Activated B cell treated with CpG ODN at 0.5 μM for 24 hours (primary cell): ENCODE measurements at regions not wholly inside any gene's neighbourhood (a gene's known extent, or its start where the extent isn't known, plus 50 kb on each side); places are given as distances from the start of the nearest gene placed in this dataset.

Experiments
- ATAC-seq: fragments of 200-7000 bp; cut with Tn5 transposase; one replicate; pipeline ENCODE4 v1.10.0; 2021; ENCODE audit warnings: low read depth, mild to moderate bottlenecking, moderate library complexity
- CTCF ChIA-PET: fragments of 350-600 bp; sonication (Branson Sonifier 250); formaldehyde crosslinking; loops from one replicate; lab custom pipeline; 2021; ENCODE audit warnings: antibody characterized with exemption; lab: Charles Lee
- POLR2A ChIA-PET: fragments of 350-600 bp; sonication (Branson Sonifier 250); formaldehyde crosslinking; loops from one replicate; lab custom pipeline; 2021; ENCODE audit warnings: antibody characterized with exemption; lab: Charles Lee
- DNase-seq: peaks from one replicate; pipeline ENCODE4 v3.0.0; 2022
- H3K27ac Mint-ChIP-seq: one replicate; pipeline ENCODE4 v1.8.0; 2020; ENCODE audit warnings: mixed read lengths
- H3K27me3 Mint-ChIP-seq: one replicate; pipeline ENCODE4 v1.8.0; 2021; ENCODE audit warnings: mixed read lengths
- H3K36me3 Mint-ChIP-seq: one replicate; pipeline ENCODE4 v1.8.0; 2021; ENCODE audit warnings: low read depth, mixed read lengths
- H3K4me1 Mint-ChIP-seq: one replicate; pipeline ENCODE4 v1.8.0; 2021; ENCODE audit warnings: mixed read lengths
- H3K4me3 Mint-ChIP-seq: one replicate; pipeline ENCODE4 v1.8.0; 2020; ENCODE audit warnings: mild to moderate bottlenecking, mixed read lengths
- H3K9me3 Mint-ChIP-seq: one replicate; pipeline ENCODE4 v1.8.0; 2020; ENCODE audit warnings: mixed read lengths
- CTCF ChIP-seq: fragments of 200-600 bp; IDR thresholded peaks from one replicate; pipeline ENCODE4 v1.8.0; 2022; ENCODE audit warnings: antibody characterized with exemption, mild to moderate bottlenecking
- intact Hi-C: fragments of 100-400 bp; cut with micrococcal nuclease; formaldehyde crosslinking; loops from one replicate; pipeline ENCODE4 v1.15.1; 2024

- ATAC-seq, result no peak
- CTCF ChIA-PET, result no interaction called here
Observed at GRCh38 chr6:93799226-93799625, 379.9 kb upstream of the EPHA7 start.

GRCh38 chr6:93794166-93794565 is 374.8 kb upstream of the EPHA7 start:
- H3K4me1 Mint-ChIP-seq, result no peaks in the 10 kb centered on the region
- H3K27ac Mint-ChIP-seq, result no peak overlapping the region
- no peaks in the 10 kb centered on the region for H3K9me3 Mint-ChIP-seq
- TF ChIP-seq CTCF, result no peak
- intact Hi-C loops, result no loop called here
- H3K27me3 Mint-ChIP-seq, result no peaks in the 10 kb centered on the region
- H3K4me3 Mint-ChIP-seq, result no peak overlapping the region
- DNase-seq (no peak), ATAC-seq (no peak)
- no peaks in the 10 kb centered on the region for H3K36me3 Mint-ChIP-seq
- CTCF ChIA-PET, result no interaction called here
- POLR2A ChIA-PET, result no interaction called here

More at GRCh38 chr6:93799226-93799625, 379.9 kb upstream of the EPHA7 start:
- no peak overlapping the region for H3K4me3 Mint-ChIP-seq
- H3K27me3 Mint-ChIP-seq, result no peaks in the 10 kb centered on the region
- no peak for TF ChIP-seq CTCF
- H3K27ac Mint-ChIP-seq, result no peak overlapping the region
- no peaks in the 10 kb centered on the region for H3K36me3 Mint-ChIP-seq
- H3K4me1 Mint-ChIP-seq, result no peaks in the 10 kb centered on the region
- H3K9me3 Mint-ChIP-seq, result peaks cover 2% of the 10 kb centered on the region
- no peak for DNase-seq
- POLR2A ChIA-PET, result no interaction called here
- intact Hi-C loops, result no loop called here

- TF ChIP-seq CTCF, result no peak
- Mint-ChIP-seq H3K4me1 (no peaks in the 10 kb centered on the region), H3K27ac (no peak overlapping the region), H3K36me3 (no peaks in the 10 kb centered on the region), H3K9me3 (no peaks in the 10 kb centered on the region), H3K27me3 (no peaks in the 10 kb centered on the region), H3K4me3 (no peak overlapping the region)
- POLR2A ChIA-PET, result no interaction called here
- DNase-seq (no peak), ATAC-seq (no peak)
- CTCF ChIA-PET, result no interaction called here
- intact Hi-C loops, result no loop called here
Observed at GRCh38 chr6:93792746-93793145, 373.4 kb upstream of the EPHA7 start.

GRCh38 chr6:93790981-93791380 is 371.6 kb upstream of the EPHA7 start:
- TF ChIP-seq CTCF, result no peak
- ChIA-PET POLR2A (no interaction called here), CTCF (no interaction called here)
- no peaks in the 10 kb centered on the region for H3K27me3 Mint-ChIP-seq
- ATAC-seq (no peak), DNase-seq (no peak)
- H3K4me3 Mint-ChIP-seq, result no peak overlapping the region
- no peaks in the 10 kb centered on the region for H3K9me3 Mint-ChIP-seq
- H3K4me1 Mint-ChIP-seq, result no peaks in the 10 kb centered on the region
- intact Hi-C loops, result no loop called here
- H3K36me3 Mint-ChIP-seq, result no peaks in the 10 kb centered on the region
- no peak overlapping the region for H3K27ac Mint-ChIP-seq

GRCh38 chr6:93789532-93789931 is 370.2 kb upstream of the EPHA7 start:
- Mint-ChIP-seq H3K27ac (no peak overlapping the region), H3K4me3 (no peak overlapping the region), H3K27me3 (no peaks in the 10 kb centered on the region), H3K9me3 (no peaks in the 10 kb centered on the region), H3K4me1 (no peaks in the 10 kb centered on the region), H3K36me3 (no peaks in the 10 kb centered on the region)
- ATAC-seq (no peak), DNase-seq (no peak)
- intact Hi-C loops, result no loop called here
- TF ChIP-seq CTCF, result no peak
- POLR2A ChIA-PET, result no interaction called here
- CTCF ChIA-PET, result no interaction called here
